Keratinocyte (primary cell): ENCODE measurements at regions not wholly inside any gene's neighbourhood (a gene's known extent, or its start where the extent isn't known, plus 50 kb on each side); places are given as distances from the start of the nearest gene placed in this dataset.

Experiments used
- DNase-seq: peaks from one replicate; pipeline ENCODE4 v3.0.0-alpha.2; 2011; ENCODE audit warnings: low read depth, missing footprints, low spot score
- FAIRE-seq: peaks from 2 replicates; lab custom pipeline; 2011; peaks lifted over from hg19 to GRCh38; lab: Jason Lieb, UNC
- H2AFZ ChIP-seq: 2 replicates; pipeline ENCODE4 v1.6.0; 2012; ENCODE audit warnings: low read length, control low read depth, inconsistent platforms; ENCODE audit not compliant: control insufficient read depth
- H3K27ac ChIP-seq: 2 replicates; pipeline ENCODE4 v1.5.1; 2011; ENCODE audit warnings: low read length; ENCODE audit not compliant: control insufficient read depth, insufficient read depth
- H3K27me3 ChIP-seq: 3 replicates; pipeline ENCODE4 v1.6.0; 2011; ENCODE audit warnings: low read length; ENCODE audit not compliant: control insufficient read depth, insufficient read depth; ENCODE audit errors: extremely low read depth
- H3K36me3 ChIP-seq, 2 experiments: 2 replicates in 1 of 2; 3 replicates in 1 of 2; pipeline ENCODE4 v1.5.1; 2011; ENCODE audit warnings: low read length in 2 of 2, mild to moderate bottlenecking in 1 of 2; ENCODE audit not compliant: control insufficient read depth in 2 of 2, insufficient read depth in 2 of 2; ENCODE audit errors: extremely low read depth in 1 of 2
- H3K4me1 ChIP-seq: 3 replicates; pipeline ENCODE4 v1.5.1; 2011; ENCODE audit warnings: low read length; ENCODE audit not compliant: control insufficient read depth, insufficient read depth; ENCODE audit errors: extremely low read depth
- H3K4me2 ChIP-seq: 3 replicates; pipeline ENCODE4 v1.6.0; 2011; ENCODE audit warnings: low read depth, low read length; ENCODE audit not compliant: control insufficient read depth, insufficient read depth; ENCODE audit errors: extremely low read depth
- H3K4me3 ChIP-seq, 3 experiments: fragments of 200-600 bp in 1 of 3; sonication (generic) in 1 of 3; 2 replicates in 2 of 3; 3 replicates in 1 of 3; pipeline ENCODE4 v1.5.1; 2011 to 2016; ENCODE audit warnings: low read length in 3 of 3, mild to moderate bottlenecking in 3 of 3, control low read depth in 2 of 3, inconsistent platforms in 1 of 3, low read depth in 1 of 3, mixed read lengths in 1 of 3, mixed run types in 1 of 3, moderate library complexity in 1 of 3; ENCODE audit not compliant: control insufficient read depth in 2 of 3, insufficient read depth in 2 of 3; ENCODE audit errors: extremely low read depth in 1 of 3
- H3K79me2 ChIP-seq: 2 replicates; pipeline ENCODE4 v1.6.0; 2012; ENCODE audit warnings: low read length; ENCODE audit not compliant: control insufficient read depth, insufficient read depth
- H3K9ac ChIP-seq: 3 replicates; pipeline ENCODE4 v1.6.0; 2011; ENCODE audit warnings: low read length; ENCODE audit not compliant: control insufficient read depth, insufficient read depth; ENCODE audit errors: extremely low read depth
- H3K9me1 ChIP-seq: 3 replicates; pipeline ENCODE4 v1.6.0; 2011; ENCODE audit warnings: low read length; ENCODE audit not compliant: control insufficient read depth, insufficient read depth; ENCODE audit errors: extremely low read depth
- H3K9me3 ChIP-seq: 2 replicates; pipeline ENCODE4 v1.5.1; 2012; ENCODE audit warnings: low read depth, low read length; ENCODE audit not compliant: control insufficient read depth
- H4K20me1 ChIP-seq: 3 replicates; pipeline ENCODE4 v1.6.0; 2011; ENCODE audit warnings: low read length; ENCODE audit not compliant: control insufficient read depth, insufficient read depth; ENCODE audit errors: extremely low read depth
- EZH2 ChIP-seq: IDR thresholded peaks from one replicate; pipeline ENCODE4 v1.6.1; 2012; ENCODE audit warnings: inconsistent platforms, mild to moderate bottlenecking, low read length, moderate library complexity
- dilution Hi-C: fragments of 300-500 bp; cut with MboI; formaldehyde crosslinking; loops from one replicate; pipeline ENCODE4 v1.7.0; 2020; ENCODE audit warnings: low sequenced_read_pairs; ENCODE audit not compliant: extremely low pct_ligation_motif_present
- TF ChIP-seq, protein P1 (sequence below), 3 experiments: IDR thresholded peaks in 1 of 3; conservative IDR thresholded peaks in 1 of 3; optimal IDR thresholded peaks in 1 of 3; 2 replicates in 2 of 3; 3 replicates in 1 of 3; pipeline versions ENCODE3 to v1.5.1; 2011; ENCODE audit warnings: low read length in 3 of 3, mild to moderate bottlenecking in 3 of 3, moderate library complexity in 2 of 3, control low read depth in 1 of 3, inconsistent platforms in 1 of 3; ENCODE audit not compliant: insufficient read depth in 2 of 3; ENCODE audit errors: extremely low read depth in 1 of 3

DNA sequence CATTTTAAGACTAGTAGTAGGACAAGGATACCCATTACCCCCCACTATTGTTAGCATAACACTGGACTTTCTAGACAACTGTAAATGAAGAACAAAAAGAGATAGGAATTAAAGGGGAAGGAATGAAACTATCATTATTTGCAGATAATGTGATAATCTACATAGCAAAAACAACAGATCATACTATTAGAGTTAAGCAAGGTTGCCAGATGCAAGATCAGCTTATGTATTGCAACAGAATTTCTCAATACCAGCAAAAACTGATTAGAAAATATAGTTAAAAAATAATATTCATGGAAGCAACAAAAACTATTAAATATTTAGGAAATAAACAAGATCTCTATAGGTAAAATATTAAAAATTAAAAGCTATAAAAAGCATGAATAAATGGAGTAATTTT lies 194.4 kb upstream of the SPRED2 start:
- Histone ChIP-seq H3K4me2 (no peak overlapping the region), H3K4me3 (no peak overlapping the region), H3K79me2 (no peaks in the 10 kb centered on the region), H3K9me1 (no peaks in the 10 kb centered on the region), H4K20me1 (no peaks in the 10 kb centered on the region), H3K27me3 (no peaks in the 10 kb centered on the region), H2AFZ (no peak overlapping the region), H3K36me3 (no peaks in the 10 kb centered on the region), H3K4me1 (no peaks in the 10 kb centered on the region), H3K9ac (no peak overlapping the region), H3K27ac (no peak overlapping the region), H3K9me3 (no peaks in the 10 kb centered on the region)
- FAIRE-seq: no peak
- TF ChIP-seq EZH2: no peak
- TF ChIP-seq, protein P1, sequence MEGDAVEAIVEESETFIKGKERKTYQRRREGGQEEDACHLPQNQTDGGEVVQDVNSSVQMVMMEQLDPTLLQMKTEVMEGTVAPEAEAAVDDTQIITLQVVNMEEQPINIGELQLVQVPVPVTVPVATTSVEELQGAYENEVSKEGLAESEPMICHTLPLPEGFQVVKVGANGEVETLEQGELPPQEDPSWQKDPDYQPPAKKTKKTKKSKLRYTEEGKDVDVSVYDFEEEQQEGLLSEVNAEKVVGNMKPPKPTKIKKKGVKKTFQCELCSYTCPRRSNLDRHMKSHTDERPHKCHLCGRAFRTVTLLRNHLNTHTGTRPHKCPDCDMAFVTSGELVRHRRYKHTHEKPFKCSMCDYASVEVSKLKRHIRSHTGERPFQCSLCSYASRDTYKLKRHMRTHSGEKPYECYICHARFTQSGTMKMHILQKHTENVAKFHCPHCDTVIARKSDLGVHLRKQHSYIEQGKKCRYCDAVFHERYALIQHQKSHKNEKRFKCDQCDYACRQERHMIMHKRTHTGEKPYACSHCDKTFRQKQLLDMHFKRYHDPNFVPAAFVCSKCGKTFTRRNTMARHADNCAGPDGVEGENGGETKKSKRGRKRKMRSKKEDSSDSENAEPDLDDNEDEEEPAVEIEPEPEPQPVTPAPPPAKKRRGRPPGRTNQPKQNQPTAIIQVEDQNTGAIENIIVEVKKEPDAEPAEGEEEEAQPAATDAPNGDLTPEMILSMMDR (optimal IDR thresholded peaks at IDR 0.05 in 1 of 3, IDR thresholded peaks at IDR 0.05 in 1 of 3, conservative IDR thresholded peaks at IDR 0.05 in 1 of 3; ENCODE audit: extremely low read depth in 1 of 3, insufficient read depth in 2 of 3, low read length in 3 of 3): no peak
- no peak for DNase-seq
- dilution Hi-C loops: no loop called here

DNA sequence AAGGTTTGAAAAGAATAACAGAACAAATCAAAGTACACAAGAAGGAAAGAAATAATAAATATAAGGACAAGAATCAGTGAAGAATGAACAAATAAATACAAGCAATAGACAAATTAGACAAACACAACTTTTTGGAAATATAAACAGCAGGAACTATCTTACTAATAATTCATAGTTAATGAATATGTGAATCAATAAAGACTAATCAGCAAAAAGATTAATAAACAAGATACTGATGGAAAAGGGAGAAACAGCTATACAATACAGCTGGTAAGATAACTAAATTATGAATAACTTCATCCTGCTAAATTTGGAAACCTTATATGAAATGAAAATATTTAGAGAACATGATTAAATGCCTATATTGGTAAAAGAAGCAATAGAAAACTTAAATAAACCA lies 193.6 kb upstream of the SPRED2 start:
- no peaks in the 10 kb centered on the region for H3K36me3 ChIP-seq
- dilution Hi-C loops: no loop called here
- DNase-seq: no peak
- H3K9ac ChIP-seq: no peak overlapping the region
- H3K9me1 ChIP-seq: no peaks in the 10 kb centered on the region
- H4K20me1 ChIP-seq: no peaks in the 10 kb centered on the region
- FAIRE-seq: no peak
- no peak overlapping the region for H3K4me3 ChIP-seq
- no peak for TF ChIP-seq EZH2
- TF ChIP-seq, protein P1 (optimal IDR thresholded peaks at IDR 0.05 in 1 of 3, IDR thresholded peaks at IDR 0.05 in 1 of 3, conservative IDR thresholded peaks at IDR 0.05 in 1 of 3; ENCODE audit: extremely low read depth in 1 of 3, insufficient read depth in 2 of 3, low read length in 3 of 3): no peak
- no peaks in the 10 kb centered on the region for H3K27me3 ChIP-seq
- H3K9me3 ChIP-seq: no peaks in the 10 kb centered on the region
- no peak overlapping the region for H2AFZ ChIP-seq
- H3K4me1 ChIP-seq: no peaks in the 10 kb centered on the region
- H3K27ac ChIP-seq: no peak overlapping the region
- no peak overlapping the region for H3K4me2 ChIP-seq
- no peaks in the 10 kb centered on the region for H3K79me2 ChIP-seq
